Fibroblast of lung (primary cell): ENCODE measurements at regions not wholly inside any gene's neighbourhood (a gene's known extent, or its start where the extent isn't known, plus 50 kb on each side); places are given as distances from the start of the nearest gene placed in this dataset.

ENCODE experiments used
- DNase-seq, 2 donors: peaks; one replicate each; pipeline versions ENCODE4 v3.0.0 to v3.0.0-alpha.2; 2010; ENCODE audit warnings: low read depth in 2 of 2
- H2AFZ ChIP-seq: 2 replicates; pipeline ENCODE4 v1.5.1; 2012; ENCODE audit warnings: low read length, control low read depth, inconsistent platforms
- H3K27ac ChIP-seq: 2 replicates; pipeline ENCODE4 v1.5.1; 2011; ENCODE audit warnings: low read length, control low read depth; ENCODE audit not compliant: insufficient read depth
- H3K27me3 ChIP-seq: 2 replicates; pipeline ENCODE4 v1.5.1; 2011; ENCODE audit warnings: mild to moderate bottlenecking, low read length; ENCODE audit not compliant: control insufficient read depth, insufficient read depth
- H3K36me3 ChIP-seq: 2 replicates; pipeline ENCODE4 v1.5.1; 2011; ENCODE audit warnings: low read length; ENCODE audit not compliant: control insufficient read depth, insufficient read depth
- H3K4me1 ChIP-seq: 2 replicates; pipeline ENCODE4 v1.5.1; 2011; ENCODE audit warnings: low read length; ENCODE audit not compliant: control insufficient read depth, insufficient read depth; ENCODE audit errors: extremely low read depth
- H3K4me2 ChIP-seq: 2 replicates; pipeline ENCODE4 v1.5.1; 2011; ENCODE audit warnings: low read length, control low read depth; ENCODE audit not compliant: insufficient read depth; ENCODE audit errors: extremely low read depth
- H3K4me3 ChIP-seq, 4 experiments: fragments of 200-600 bp in 1 of 4; sonication (generic) in 1 of 4; replicated peaks in 1 of 4; 2 replicates each; pipeline ENCODE4 v1.5.1; 2011 to 2016; ENCODE audit warnings: low read length in 4 of 4, low read depth in 3 of 4, mild to moderate bottlenecking in 3 of 4, control low read depth in 2 of 4, inconsistent platforms in 1 of 4, mixed read lengths in 1 of 4; ENCODE audit not compliant: insufficient read depth in 1 of 4; ENCODE audit errors: control extremely low read depth in 1 of 4
- H3K79me2 ChIP-seq: 2 replicates; pipeline ENCODE4 v1.5.1; 2012; ENCODE audit warnings: mild to moderate bottlenecking, low read length, inconsistent platforms; ENCODE audit not compliant: control insufficient read depth, insufficient read depth
- H3K9ac ChIP-seq: 2 replicates; pipeline ENCODE4 v1.5.1; 2011; ENCODE audit warnings: mild to moderate bottlenecking, low read length, control low read depth; ENCODE audit not compliant: insufficient read depth
- H3K9me3 ChIP-seq: 2 replicates; pipeline ENCODE4 v1.5.1; 2012; ENCODE audit warnings: low read depth, low read length; ENCODE audit not compliant: control insufficient read depth, insufficient read depth
- H4K20me1 ChIP-seq: 2 replicates; pipeline ENCODE4 v1.5.1; 2011; ENCODE audit warnings: low read length; ENCODE audit not compliant: control insufficient read depth, insufficient read depth; ENCODE audit errors: extremely low read depth
- CTCF ChIP-seq, 2 donors: IDR thresholded peaks in 1 of 2; conservative IDR thresholded peaks in 1 of 2; 1 replicate in 1 of 2; 2 replicates in 1 of 2; pipeline ENCODE4 v1.5.1; 2011 to 2012; ENCODE audit warnings: low read length in 2 of 2, control low read depth in 1 of 2, inconsistent platforms in 1 of 2, low read depth in 1 of 2, mild to moderate bottlenecking in 1 of 2
- EZH2 ChIP-seq: IDR thresholded peaks from 2 replicates; pipeline ENCODE4 v1.5.1; 2012; ENCODE audit warnings: low read length, control low read depth, mild to moderate bottlenecking; ENCODE audit errors: missing control alignments

GRCh38 chr1:30635391-30635975 is 87.9 kb downstream of the MATN1 start:
- no peak for DNase-seq
- Histone ChIP-seq H3K4me2 (no peak overlapping the region), H3K4me1 (no peaks in the 10 kb centered on the region), H3K9ac (no peak overlapping the region), H3K4me3 (no peak overlapping the region), H2AFZ (no peak overlapping the region), H3K9me3 (no peaks in the 10 kb centered on the region), H4K20me1 (no peaks in the 10 kb centered on the region), H3K36me3 (no peaks in the 10 kb centered on the region), H3K27me3 (no peaks in the 10 kb centered on the region), H3K79me2 (no peaks in the 10 kb centered on the region), H3K27ac (no peak overlapping the region)
- TF ChIP-seq CTCF (conservative IDR thresholded peaks at IDR 0.05 in 1 of 2, IDR thresholded peaks at IDR 0.05 in 1 of 2; ENCODE audit: low read depth in 1 of 2, low read length in 2 of 2), result no peak

- Histone ChIP-seq H4K20me1 (no peaks in the 10 kb centered on the region), H3K27me3 (no peaks in the 10 kb centered on the region), H3K4me3 (no peak overlapping the region), H2AFZ (no peak overlapping the region), H3K9ac (no peak overlapping the region), H3K4me1 (no peaks in the 10 kb centered on the region), H3K27ac (no peak overlapping the region), H3K36me3 (no peaks in the 10 kb centered on the region), H3K9me3 (no peaks in the 10 kb centered on the region), H3K4me2 (no peak overlapping the region), H3K79me2 (no peaks in the 10 kb centered on the region)
- DNase-seq, result no peak
- TF ChIP-seq EZH2 (no peak), CTCF (conservative IDR thresholded peaks at IDR 0.05 in 1 of 2, IDR thresholded peaks at IDR 0.05 in 1 of 2; ENCODE audit: low read depth in 1 of 2, low read length in 2 of 2) (no peak)
Observed at GRCh38 chr1:30634507-30634906, 88.9 kb downstream of the MATN1 start.

GRCh38 chr1:30633294-30633693 is 90.1 kb downstream of the MATN1 start:
- no peak overlapping the region for H3K27ac ChIP-seq
- no peak for TF ChIP-seq EZH2
- no peak for TF ChIP-seq CTCF (conservative IDR thresholded peaks at IDR 0.05 in 1 of 2, IDR thresholded peaks at IDR 0.05 in 1 of 2; ENCODE audit: low read depth in 1 of 2, low read length in 2 of 2)
- no peak overlapping the region for H3K9ac ChIP-seq
- H3K9me3 ChIP-seq, result no peaks in the 10 kb centered on the region
- H3K4me2 ChIP-seq, result no peak overlapping the region
- no peaks in the 10 kb centered on the region for H3K27me3 ChIP-seq
- DNase-seq, result no peak
- H3K4me1 ChIP-seq, result no peaks in the 10 kb centered on the region
- H4K20me1 ChIP-seq, result no peaks in the 10 kb centered on the region
- no peaks in the 10 kb centered on the region for H3K79me2 ChIP-seq
- H2AFZ ChIP-seq, result no peak overlapping the region
- H3K36me3 ChIP-seq, result no peaks in the 10 kb centered on the region
- H3K4me3 ChIP-seq, result no peak overlapping the region
